ENCODE measurements at regions not wholly inside any gene's neighbourhood (a gene's known extent, or its start where the extent isn't known, plus 50 kb on each side); places are given as distances from the start of the nearest gene placed in this dataset.

DNA sequence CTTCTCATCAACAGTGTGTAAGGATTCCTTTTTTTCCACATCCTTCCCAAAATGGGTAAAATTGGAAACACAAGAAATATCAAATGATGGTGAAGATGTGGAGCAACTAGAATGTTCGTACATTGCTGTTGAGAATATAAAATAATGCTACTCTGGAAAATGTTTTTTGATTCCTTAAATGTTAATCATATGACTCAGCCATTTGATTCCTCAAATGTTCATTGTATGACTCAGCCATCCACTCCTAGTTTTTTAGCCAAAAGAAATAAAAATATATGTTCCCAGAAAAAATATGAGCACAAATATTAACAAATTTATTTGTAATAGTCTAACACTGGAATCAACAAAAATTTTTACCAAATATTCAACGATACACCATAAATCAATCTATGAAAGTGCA lies 1108.6 kb downstream of the LRFN5 start:
- ChIA-PET CTCF (no interaction called here), POLR2A (no interaction called here)
- TF ChIP-seq CTCF (IDR thresholded peaks at IDR 0.05) (no peak), EZH2 (IDR thresholded peaks at IDR 0.05; ENCODE audit: borderline replicate concordance, insufficient read depth, low read depth, low read length, poor library complexity, severe bottlenecking) (no peak)
- Histone ChIP-seq H2AFZ (ENCODE audit: insufficient read depth, low read depth, low read length, poor library complexity, severe bottlenecking) (no peak overlapping the region), H3K27me3 (replicated peaks in 1 of 4; ENCODE audit: control extremely low read depth in 1 of 4, control insufficient read depth in 3 of 4, insufficient read depth in 4 of 4, low read length in 3 of 4) (no peaks in the 10 kb centered on the region), H3K27ac (ENCODE audit: low read length in 2 of 2) (no peak overlapping the region), H4K20me1 (ENCODE audit: control insufficient read depth, insufficient read depth, low read length, poor library complexity, severe bottlenecking) (no peaks in the 10 kb centered on the region), H3K4me3 (ENCODE audit: control extremely low read depth in 1 of 5, extremely low read depth in 1 of 5, insufficient read depth in 1 of 5, low read depth in 2 of 5, low read length in 4 of 5) (no peak overlapping the region), H3K36me3 (replicated peaks in 1 of 2; ENCODE audit: control extremely low read depth in 1 of 2, control insufficient read depth in 1 of 2, extremely low read depth in 1 of 2, insufficient read depth in 2 of 2, low read length in 1 of 2) (no peaks in the 10 kb centered on the region), H3K9me3 (ENCODE audit: control extremely low read depth in 1 of 3, control insufficient read depth in 2 of 3, insufficient read depth in 1 of 3, low read length in 2 of 3) (no peaks in the 10 kb centered on the region), H3K79me2 (ENCODE audit: control insufficient read depth, insufficient read depth, low read length) (no peaks in the 10 kb centered on the region), H3K9ac (ENCODE audit: low read length) (no peak overlapping the region), H3K4me1 (ENCODE audit: control insufficient read depth in 2 of 2, insufficient read depth in 2 of 2, low read length in 2 of 2) (no peaks in the 10 kb centered on the region), H3K4me2 (replicated peaks; ENCODE audit: low read depth, low read length, poor library complexity, severe bottlenecking) (no peak overlapping the region)
- DNase-seq (no peak), ATAC-seq (ENCODE audit: low read depth) (no peak)
- Mint-ChIP-seq H3K4me1 (no peaks in the 10 kb centered on the region), H3K9me3 (ENCODE audit: insufficient read depth) (no peaks in the 10 kb centered on the region), H3K4me3 (no peak overlapping the region), H3K27me3 (no peaks in the 10 kb centered on the region), H3K27ac (no peak overlapping the region)
- intact Hi-C loops (cut with micrococcal nuclease): no loop called here
- WGBS (ENCODE audit: insufficient coverage): no CpG with 5 or more reads among the region's 2 CpGs

- Histone ChIP-seq H3K4me2 (replicated peaks; ENCODE audit: low read depth, low read length, poor library complexity, severe bottlenecking) (no peak overlapping the region), H3K4me1 (ENCODE audit: control insufficient read depth in 2 of 2, insufficient read depth in 2 of 2, low read length in 2 of 2) (no peaks in the 10 kb centered on the region), H3K27ac (ENCODE audit: low read length in 2 of 2) (no peak overlapping the region), H4K20me1 (ENCODE audit: control insufficient read depth, insufficient read depth, low read length, poor library complexity, severe bottlenecking) (no peaks in the 10 kb centered on the region), H3K36me3 (replicated peaks in 1 of 2; ENCODE audit: control extremely low read depth in 1 of 2, control insufficient read depth in 1 of 2, extremely low read depth in 1 of 2, insufficient read depth in 2 of 2, low read length in 1 of 2) (no peaks in the 10 kb centered on the region), H3K4me3 (ENCODE audit: control extremely low read depth in 1 of 5, extremely low read depth in 1 of 5, insufficient read depth in 1 of 5, low read depth in 2 of 5, low read length in 4 of 5) (no peak overlapping the region), H3K79me2 (ENCODE audit: control insufficient read depth, insufficient read depth, low read length) (no peaks in the 10 kb centered on the region), H3K9ac (ENCODE audit: low read length) (no peak overlapping the region), H3K27me3 (replicated peaks in 1 of 4; ENCODE audit: control extremely low read depth in 1 of 4, control insufficient read depth in 3 of 4, insufficient read depth in 4 of 4, low read length in 3 of 4) (no peaks in the 10 kb centered on the region), H3K9me3 (ENCODE audit: control extremely low read depth in 1 of 3, control insufficient read depth in 2 of 3, insufficient read depth in 1 of 3, low read length in 2 of 3) (no peaks in the 10 kb centered on the region), H2AFZ (ENCODE audit: insufficient read depth, low read depth, low read length, poor library complexity, severe bottlenecking) (no peak overlapping the region)
- H3K27me3 Mint-ChIP-seq: no peaks in the 10 kb centered on the region
- TF ChIP-seq EZH2 (IDR thresholded peaks at IDR 0.05; ENCODE audit: borderline replicate concordance, insufficient read depth, low read depth, low read length, poor library complexity, severe bottlenecking) (no peak), CTCF (IDR thresholded peaks at IDR 0.05) (no peak)
- H3K9me3 Mint-ChIP-seq (ENCODE audit: insufficient read depth): no peaks in the 10 kb centered on the region
- H3K27ac Mint-ChIP-seq: no peak overlapping the region
- no peak for ATAC-seq (ENCODE audit: low read depth)
- intact Hi-C loops (cut with micrococcal nuclease): no loop called here
- no peak overlapping the region for H3K4me3 Mint-ChIP-seq
- ChIA-PET CTCF (no interaction called here), POLR2A (no interaction called here)
- H3K4me1 Mint-ChIP-seq: no peaks in the 10 kb centered on the region
- WGBS (ENCODE audit: insufficient coverage): no CpG with 5 or more reads among the region's 4 CpGs
- DNase-seq: no peak
These were observed 1103.4 kb downstream of the LRFN5 start for GRCh38 chr14:42710071-42710470.

All from B cell (primary cell).